22Rv1 (cell line): ENCODE measurements at regions not wholly inside any gene's neighbourhood (a gene's known extent, or its start where the extent isn't known, plus 50 kb on each side); places are given as distances from the start of the nearest gene placed in this dataset.

Experiments used
- H3K27ac ChIP-seq: fragments of 450-650 bp; 2 replicates; pipeline ENCODE4 v1.5.1; 2017
- CTCF ChIP-seq: fragments of 450-650 bp; IDR thresholded peaks from 2 replicates; pipeline ENCODE4 v1.5.1; 2017; ENCODE audit warnings: mild to moderate bottlenecking
- ZFX ChIP-seq: fragments of 450-650 bp; IDR thresholded peaks from 2 replicates; pipeline ENCODE4 v1.6.1; 2017; ENCODE audit warnings: antibody characterized with exemption, borderline replicate concordance

GRCh38 chr1:234745276-234745675 lies 135.3 kb upstream of the IRF2BP2 start:
- TF ChIP-seq CTCF = no peak
- no peak for TF ChIP-seq ZFX
- no peak overlapping the region for H3K27ac ChIP-seq

DNA sequence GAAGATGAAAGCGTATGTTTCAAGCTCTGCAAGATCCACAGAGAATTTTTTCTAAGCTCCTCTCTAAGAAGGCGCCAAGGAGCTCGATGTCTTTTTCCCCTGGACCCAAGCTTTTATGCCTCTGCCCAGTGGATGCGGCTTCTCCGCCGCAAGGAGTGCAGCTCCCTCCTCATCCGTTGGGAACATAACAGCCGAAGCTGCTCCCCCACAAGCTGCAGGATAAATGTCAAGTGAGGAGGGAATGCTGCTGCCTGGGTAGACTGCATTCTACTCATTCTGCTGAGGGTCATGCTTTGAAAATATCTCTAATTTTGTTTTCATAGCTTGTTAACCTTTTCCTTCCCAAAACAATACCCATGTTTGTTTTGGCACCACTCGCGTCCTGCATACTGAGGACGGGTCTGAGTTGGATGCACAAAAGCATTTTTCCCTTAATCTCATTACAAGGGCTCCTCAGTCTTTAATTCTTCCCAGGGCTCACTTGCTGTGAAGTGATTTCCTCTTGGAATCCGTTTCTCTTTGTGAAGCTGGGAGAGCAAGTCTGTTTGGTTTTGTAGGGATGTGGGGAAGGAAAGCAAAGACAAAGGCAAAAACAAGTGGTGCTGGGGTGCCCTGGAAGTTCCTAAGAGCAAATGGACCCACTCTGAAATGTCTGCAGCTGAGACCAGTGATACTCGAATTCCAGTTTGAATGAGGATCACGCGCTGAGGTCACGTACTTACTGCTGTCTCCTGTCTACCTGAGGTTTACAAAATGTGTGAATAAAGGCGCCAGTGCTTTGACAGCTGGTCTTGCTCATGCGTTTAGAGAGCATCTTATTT lies 134.0 kb upstream of the IRF2BP2 start:
- no peak overlapping the region for H3K27ac ChIP-seq
- TF ChIP-seq CTCF (no peak), ZFX (no peak)

GRCh38 chr1:234742622-234743021 lies 132.6 kb upstream of the IRF2BP2 start:
- H3K27ac ChIP-seq = no peak overlapping the region
- TF ChIP-seq CTCF = no peak
- no peak for TF ChIP-seq ZFX

- H3K27ac ChIP-seq = no peak overlapping the region
- TF ChIP-seq ZFX (no peak), CTCF (no peak)
Observed at GRCh38 chr1:234737967-234738314, 128.0 kb upstream of the IRF2BP2 start.

GRCh38 chr1:234735916-234736315 lies 125.9 kb upstream of the IRF2BP2 start:
- TF ChIP-seq CTCF (no peak), ZFX (no peak)
- H3K27ac ChIP-seq = no peak overlapping the region

DNA sequence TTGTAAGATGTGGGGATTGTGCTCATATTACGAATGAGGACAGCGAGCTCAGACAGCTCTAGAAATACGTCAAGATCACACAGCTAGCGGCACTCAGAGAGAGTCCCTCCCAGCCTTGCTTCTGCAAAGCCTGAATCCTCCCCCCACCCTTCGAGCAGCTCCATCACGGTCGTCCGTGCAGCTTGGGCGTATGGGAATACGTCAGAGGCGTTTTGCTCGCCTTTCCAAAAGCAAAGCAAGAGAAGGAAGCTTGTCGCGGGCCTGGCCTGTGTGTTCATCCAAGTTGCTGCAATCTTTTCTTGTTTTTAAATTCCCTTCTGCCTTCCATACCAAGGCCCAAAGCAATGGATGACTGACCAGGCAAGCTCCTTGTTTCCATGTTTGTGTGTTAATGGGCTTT lies 125.5 kb upstream of the IRF2BP2 start:
- no peak for TF ChIP-seq ZFX
- no peak for TF ChIP-seq CTCF
- H3K27ac ChIP-seq = no peak overlapping the region

- peak; percentile 17 for TF ChIP-seq CTCF
- TF ChIP-seq ZFX = no peak
- no peak overlapping the region for H3K27ac ChIP-seq
Observed at GRCh38 chr1:234734869-234735268, 124.9 kb upstream of the IRF2BP2 start.
